Urinary bladder (tissue), 3 donors: ENCODE measurements at regions not wholly inside any gene's neighbourhood (a gene's known extent, or its start where the extent isn't known, plus 50 kb on each side); places are given as distances from the start of the nearest gene placed in this dataset.

ENCODE experiments used
- DNase-seq: peaks from one replicate; pipeline ENCODE4 v3.0.0-alpha.2; 2015; ENCODE audit errors: extremely low spot score
- H3K27ac ChIP-seq: one replicate; pipeline ENCODE4 v1.5.1; 2013; ENCODE audit warnings: low read depth, mild to moderate bottlenecking, moderate library complexity
- H3K36me3 ChIP-seq: one replicate; pipeline ENCODE4 v1.6.1; 2013; ENCODE audit warnings: mild to moderate bottlenecking, moderate library complexity; ENCODE audit not compliant: insufficient read depth
- H3K4me1 ChIP-seq: one replicate; pipeline ENCODE4 v1.6.1; 2013; ENCODE audit warnings: mild to moderate bottlenecking, moderate library complexity; ENCODE audit not compliant: insufficient read depth
- H3K4me3 ChIP-seq: one replicate; pipeline ENCODE4 v1.5.1; 2013; ENCODE audit warnings: low read depth, low read length
- WGBS: extraction: QIAGEN DNeasy Blood & Tissue Kit; methylation state at CpG from one replicate; pipeline ENCODE4 v1.1.7; 2013; 5-methylcytosine and 5-hydroxymethylcytosine counted together
- donor health status: healthy with polysubstance abuse.
- donor health status: healthy.

DNA sequence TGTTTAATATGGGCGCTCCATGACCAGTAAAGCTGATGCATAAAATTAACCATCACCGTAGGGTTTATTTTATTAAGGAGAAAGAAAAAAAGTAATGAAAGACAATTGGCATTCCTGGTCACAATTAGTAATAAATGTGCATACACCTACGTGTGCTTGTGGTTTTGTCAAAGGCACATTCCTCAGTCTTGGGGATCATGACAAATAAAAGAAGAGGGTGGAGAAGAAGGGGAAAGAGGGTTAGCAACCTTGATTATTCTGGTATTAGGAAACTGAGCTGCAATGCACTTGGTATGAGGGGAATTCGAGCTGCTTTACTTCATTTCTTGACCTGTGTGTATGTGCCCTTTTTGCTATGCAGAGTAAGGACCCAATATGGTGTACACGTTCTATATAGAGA is 1798.3 kb upstream of the PCDH7 start:
- H3K27ac ChIP-seq: no peak overlapping the region
- H3K4me3 ChIP-seq: no peak overlapping the region
- H3K4me1 ChIP-seq: no peaks in the 10 kb centered on the region
- DNase-seq: no peak
- 74% methylated on average over 5 of the region's 5 CpGs for WGBS
- H3K36me3 ChIP-seq: no peaks in the 10 kb centered on the region

GRCh38 chr4:28926156-28926555 is 1794.0 kb upstream of the PCDH7 start:
- Histone ChIP-seq H3K4me3 (no peak overlapping the region), H3K27ac (no peak overlapping the region), H3K4me1 (no peaks in the 10 kb centered on the region), H3K36me3 (no peaks in the 10 kb centered on the region)
- DNase-seq: no peak

DNA sequence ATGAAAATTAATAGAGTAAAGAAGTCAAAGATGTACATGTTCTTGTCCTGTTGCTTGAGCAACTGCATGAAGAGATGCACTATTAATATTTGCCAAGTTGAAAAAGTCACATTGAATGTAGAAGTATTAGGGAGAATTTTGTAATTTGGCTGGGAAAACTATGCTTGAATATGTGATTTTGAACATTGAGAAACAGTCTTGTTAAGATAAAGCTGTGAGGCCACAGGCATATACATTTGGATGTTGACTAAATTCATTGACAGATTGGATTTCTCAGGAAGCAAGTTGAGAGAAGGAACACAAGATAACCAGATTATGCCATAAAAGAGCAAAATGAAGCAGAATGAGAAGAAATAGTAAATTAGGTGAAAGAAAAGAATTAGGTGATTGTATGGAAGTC is 1777.5 kb upstream of the PCDH7 start:
- no peak for DNase-seq
- no peak overlapping the region for H3K4me3 ChIP-seq
- no peak overlapping the region for H3K27ac ChIP-seq
- H3K36me3 ChIP-seq: no peaks in the 10 kb centered on the region
- no peaks in the 10 kb centered on the region for H3K4me1 ChIP-seq

DNA sequence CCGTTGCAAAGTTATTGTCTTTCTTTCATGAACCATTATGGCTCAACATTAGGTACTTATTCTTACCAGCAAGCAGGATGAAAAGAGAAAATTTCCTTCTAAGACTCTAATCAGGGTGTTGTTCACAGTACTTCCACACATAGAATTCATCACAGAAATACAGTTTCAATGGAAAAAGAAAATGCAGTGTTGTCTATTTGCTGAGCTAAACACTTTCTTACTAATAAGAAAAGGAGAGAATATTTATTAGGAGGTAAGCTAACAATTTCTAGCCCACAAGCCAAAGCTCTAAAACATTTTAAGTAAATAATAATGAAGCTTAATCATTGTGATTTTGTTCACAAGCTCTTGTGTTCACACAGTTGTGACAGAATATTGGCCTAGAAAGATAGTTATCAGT is 1772.8 kb upstream of the PCDH7 start:
- WGBS: 78% methylated on average over 1 of the region's 1 CpG

DNA sequence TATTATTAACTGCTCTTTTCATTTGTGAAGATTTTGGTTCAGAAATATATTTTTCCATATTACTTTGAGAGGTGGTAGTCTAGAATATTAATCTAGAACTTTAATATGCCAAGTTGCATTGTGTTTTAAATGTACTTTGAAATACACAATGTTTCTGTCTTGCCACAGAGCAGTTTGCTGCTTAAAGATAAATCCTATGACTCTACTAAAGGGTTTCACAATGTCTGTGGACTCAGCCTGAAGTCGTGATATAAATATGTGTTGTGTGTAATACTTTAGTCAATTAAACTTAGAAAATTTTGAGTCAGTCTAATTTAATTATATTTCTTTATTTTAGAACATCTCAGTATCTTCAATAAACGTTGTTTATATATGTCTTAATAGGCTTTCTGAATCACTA is 1771.7 kb upstream of the PCDH7 start:
- Histone ChIP-seq H3K4me1 (no peaks in the 10 kb centered on the region), H3K4me3 (no peak overlapping the region), H3K36me3 (no peaks in the 10 kb centered on the region), H3K27ac (no peak overlapping the region)
- 68% methylated on average over 2 of the region's 2 CpGs for WGBS
- no peak for DNase-seq

More for the DNA sequence above, 1772.8 kb upstream of the PCDH7 start:
- H3K4me3 ChIP-seq: no peak overlapping the region
- no peaks in the 10 kb centered on the region for H3K36me3 ChIP-seq
- H3K27ac ChIP-seq: no peak overlapping the region
- no peak for DNase-seq
- no peaks in the 10 kb centered on the region for H3K4me1 ChIP-seq

DNA sequence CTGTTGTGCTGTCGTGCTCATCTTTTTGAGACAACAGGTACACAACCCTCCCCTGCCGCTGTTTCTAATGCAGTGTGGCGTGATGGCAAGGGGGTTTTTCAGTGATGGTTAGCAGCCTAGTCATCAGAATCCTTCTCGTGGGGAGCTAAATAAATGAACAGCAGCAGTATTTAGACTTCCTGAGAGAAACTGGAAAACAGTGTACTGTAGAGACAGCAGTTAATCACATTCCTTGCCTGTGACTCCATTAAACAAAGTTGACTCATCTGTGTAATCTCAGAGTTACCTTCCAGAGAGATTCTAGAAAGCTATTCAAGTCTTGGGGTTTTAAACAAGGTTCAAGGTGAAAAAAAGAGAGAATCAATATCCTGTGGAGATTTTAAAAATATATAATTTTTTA is 1753.2 kb upstream of the PCDH7 start:
- Histone ChIP-seq H3K27ac (no peak overlapping the region), H3K36me3 (no peaks in the 10 kb centered on the region), H3K4me3 (no peak overlapping the region), H3K4me1 (no peaks in the 10 kb centered on the region)
- 70% methylated on average over 4 of the region's 4 CpGs for WGBS
- DNase-seq: no peak

- H3K4me1 ChIP-seq: no peaks in the 10 kb centered on the region
- WGBS: 48% methylated on average over 3 of the region's 3 CpGs
- H3K27ac ChIP-seq: no peak overlapping the region
- H3K4me3 ChIP-seq: no peak overlapping the region
- no peaks in the 10 kb centered on the region for H3K36me3 ChIP-seq
- peak; percentile 10 for DNase-seq
These were observed 1746.4 kb upstream of the PCDH7 start for GRCh38 chr4:28973587-28974350.

DNA sequence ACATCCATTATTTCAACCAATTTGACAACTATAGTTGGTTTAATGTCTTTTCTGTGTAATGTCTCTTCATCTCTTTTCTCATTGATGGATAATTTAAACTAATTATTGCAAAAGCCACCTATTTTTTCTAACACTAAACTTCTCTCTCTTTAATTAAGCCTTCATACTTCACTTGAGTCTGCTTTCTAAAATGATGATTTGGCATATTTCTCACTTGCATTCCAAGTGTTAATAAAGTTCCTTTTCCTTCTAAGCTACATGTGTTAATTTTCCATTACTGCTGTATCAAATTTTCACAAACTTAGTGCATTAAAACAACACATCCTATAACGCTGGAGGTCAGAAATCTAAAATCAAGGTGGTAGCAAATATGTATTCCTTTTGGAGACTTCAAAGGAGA is 1743.8 kb upstream of the PCDH7 start:
- Histone ChIP-seq H3K4me3 (no peak overlapping the region), H3K27ac (no peak overlapping the region), H3K36me3 (no peaks in the 10 kb centered on the region), H3K4me1 (no peaks in the 10 kb centered on the region)
- no peak for DNase-seq
- WGBS: 86% methylated on average over 1 of the region's 1 CpG

GRCh38 chr4:29002151-29002550 is 1718.0 kb upstream of the PCDH7 start:
- no peak overlapping the region for H3K4me3 ChIP-seq
- no peak for DNase-seq
- no peaks in the 10 kb centered on the region for H3K4me1 ChIP-seq
- H3K36me3 ChIP-seq: no peaks in the 10 kb centered on the region
- H3K27ac ChIP-seq: no peak overlapping the region

DNA sequence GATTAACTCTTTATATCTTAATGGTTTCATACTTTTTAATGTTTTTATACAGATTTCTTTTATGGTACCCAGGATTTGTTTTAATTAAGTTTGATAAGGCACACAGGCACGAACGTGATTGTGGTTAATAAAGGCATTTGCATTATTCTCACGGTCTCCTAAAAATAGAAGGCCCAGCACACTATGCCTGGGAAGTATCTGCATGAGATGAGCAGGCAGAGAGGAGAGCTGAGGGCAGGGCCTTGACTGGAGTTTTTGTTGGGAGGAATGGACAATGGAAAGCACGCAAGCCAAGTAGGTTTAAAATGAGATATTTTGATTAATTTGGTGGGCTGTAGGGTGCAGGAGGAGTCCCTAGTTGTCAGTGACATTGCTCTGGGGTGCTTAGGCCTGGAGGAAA is 1714.3 kb upstream of the PCDH7 start:
- DNase-seq: no peak

GRCh38 chr4:29009908-29010307 is 1710.3 kb upstream of the PCDH7 start:
- no peaks in the 10 kb centered on the region for H3K4me1 ChIP-seq
- H3K4me3 ChIP-seq: no peak overlapping the region
- no peak for DNase-seq
- 66% methylated on average over 5 of the region's 5 CpGs for WGBS
- H3K27ac ChIP-seq: no peak overlapping the region
- H3K36me3 ChIP-seq: no peaks in the 10 kb centered on the region

More for the DNA sequence above, 1714.3 kb upstream of the PCDH7 start:
- Histone ChIP-seq H3K36me3 (no peaks in the 10 kb centered on the region), H3K4me1 (no peaks in the 10 kb centered on the region), H3K4me3 (no peak overlapping the region), H3K27ac (no peak overlapping the region)
- 78% methylated on average over 4 of the region's 4 CpGs for WGBS

GRCh38 chr4:29013341-29013740 is 1706.8 kb upstream of the PCDH7 start:
- Histone ChIP-seq H3K4me3 (no peak overlapping the region), H3K36me3 (no peaks in the 10 kb centered on the region), H3K4me1 (no peaks in the 10 kb centered on the region), H3K27ac (no peak overlapping the region)
- DNase-seq: no peak
- WGBS: 77% methylated on average over 2 of the region's 2 CpGs

DNA sequence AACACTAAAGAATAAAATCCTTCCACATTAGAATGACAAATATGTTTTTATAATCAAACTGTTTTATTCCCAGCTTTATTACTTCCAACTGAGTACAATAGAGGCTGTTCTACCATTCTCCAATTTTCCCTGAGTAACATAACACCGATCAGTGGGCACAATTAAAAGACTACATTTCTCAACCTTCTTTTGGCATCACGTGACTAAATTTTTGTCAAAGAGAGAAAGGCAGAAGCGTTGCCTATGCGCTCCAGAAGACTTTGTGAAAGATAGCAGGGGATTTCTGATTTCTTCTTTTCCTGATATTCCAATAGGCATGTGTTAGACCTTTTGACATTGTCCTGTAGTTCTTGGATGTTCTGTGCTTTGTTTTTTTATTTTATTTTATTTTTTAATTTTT is 1705.6 kb upstream of the PCDH7 start:
- Histone ChIP-seq H3K4me3 (no peak overlapping the region), H3K36me3 (no peaks in the 10 kb centered on the region), H3K4me1 (no peaks in the 10 kb centered on the region), H3K27ac (no peak overlapping the region)
- WGBS: 92% methylated on average over 4 of the region's 4 CpGs
- no peak for DNase-seq

GRCh38 chr4:29033703-29034102 is 1686.5 kb upstream of the PCDH7 start:
- WGBS: 81% methylated on average over 1 of the region's 1 CpG
- Histone ChIP-seq H3K36me3 (no peaks in the 10 kb centered on the region), H3K4me3 (no peak overlapping the region), H3K27ac (no peak overlapping the region), H3K4me1 (no peaks in the 10 kb centered on the region)
- no peak for DNase-seq

DNA sequence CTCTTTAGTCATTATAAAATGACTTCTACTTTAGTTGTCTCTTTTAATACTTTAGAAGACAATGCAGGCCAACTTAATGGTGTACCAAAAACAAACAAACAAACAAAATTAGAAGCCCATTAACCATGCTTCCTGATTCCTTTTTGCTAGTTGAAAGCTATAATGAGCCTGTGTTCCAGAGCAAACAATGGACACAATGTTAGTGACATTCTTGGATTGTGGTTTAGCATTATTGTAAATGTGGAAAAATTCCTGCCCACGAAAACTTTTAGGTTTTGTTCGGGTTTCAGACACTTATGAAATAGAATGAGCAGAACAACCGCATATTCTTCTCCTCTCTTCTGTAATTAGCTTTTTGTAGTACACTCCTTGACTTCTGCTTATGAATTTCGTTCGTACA is 1682.7 kb upstream of the PCDH7 start:
- Histone ChIP-seq H3K4me1 (no peaks in the 10 kb centered on the region), H3K4me3 (no peak overlapping the region), H3K27ac (no peak overlapping the region), H3K36me3 (no peaks in the 10 kb centered on the region)
- WGBS: 93% methylated on average over 5 of the region's 5 CpGs
- no peak for DNase-seq
